A673 (cell line): ENCODE measurements at regions not wholly inside any gene's neighbourhood (a gene's known extent, or its start where the extent isn't known, plus 50 kb on each side); places are given as distances from the start of the nearest gene placed in this dataset.

ENCODE experiments used
- CTCF ChIP-seq: fragments of 300-800, 200-600 bp; sonication (generic); conservative IDR thresholded peaks from 2 replicates; pipeline ENCODE4 v1.5.1; 2017; ENCODE audit warnings: low read depth, mild to moderate bottlenecking, antibody characterized with exemption, low read length, moderate library complexity, mixed read lengths
- EZH2 ChIP-seq: fragments of 200-600 bp; sonication (generic); IDR thresholded peaks from 2 replicates; pipeline ENCODE4 v1.6.1; 2017; ENCODE audit warnings: borderline replicate concordance, low read depth, mild to moderate bottlenecking, mixed read lengths, antibody characterized with exemption, low read length; ENCODE audit not compliant: poor library complexity, severe bottlenecking

- TF ChIP-seq CTCF (no peak), EZH2 (no peak)
Observed at GRCh38 chr6:168943231-168943905, 310.3 kb downstream of the THBS2 start.
